ENCODE measurements at regions not wholly inside any gene's neighbourhood (a gene's known extent, or its start where the extent isn't known, plus 50 kb on each side); places are given as distances from the start of the nearest gene placed in this dataset.
"Not testable (repeated sequence)": the region's sequence is repeated elsewhere in the genome, so short reads cannot be mapped to it uniquely, and the experiment has no call there.

GRCh38 chr3:135604512-135604911, 361.0 kb upstream of the PPP2R3A start:
- TF ChIP-seq, protein P1, sequence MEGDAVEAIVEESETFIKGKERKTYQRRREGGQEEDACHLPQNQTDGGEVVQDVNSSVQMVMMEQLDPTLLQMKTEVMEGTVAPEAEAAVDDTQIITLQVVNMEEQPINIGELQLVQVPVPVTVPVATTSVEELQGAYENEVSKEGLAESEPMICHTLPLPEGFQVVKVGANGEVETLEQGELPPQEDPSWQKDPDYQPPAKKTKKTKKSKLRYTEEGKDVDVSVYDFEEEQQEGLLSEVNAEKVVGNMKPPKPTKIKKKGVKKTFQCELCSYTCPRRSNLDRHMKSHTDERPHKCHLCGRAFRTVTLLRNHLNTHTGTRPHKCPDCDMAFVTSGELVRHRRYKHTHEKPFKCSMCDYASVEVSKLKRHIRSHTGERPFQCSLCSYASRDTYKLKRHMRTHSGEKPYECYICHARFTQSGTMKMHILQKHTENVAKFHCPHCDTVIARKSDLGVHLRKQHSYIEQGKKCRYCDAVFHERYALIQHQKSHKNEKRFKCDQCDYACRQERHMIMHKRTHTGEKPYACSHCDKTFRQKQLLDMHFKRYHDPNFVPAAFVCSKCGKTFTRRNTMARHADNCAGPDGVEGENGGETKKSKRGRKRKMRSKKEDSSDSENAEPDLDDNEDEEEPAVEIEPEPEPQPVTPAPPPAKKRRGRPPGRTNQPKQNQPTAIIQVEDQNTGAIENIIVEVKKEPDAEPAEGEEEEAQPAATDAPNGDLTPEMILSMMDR (conservative IDR thresholded peaks at IDR 0.05 in 1 of 2, IDR thresholded peaks at IDR 0.05 in 1 of 2; ENCODE audit: low read depth in 1 of 2, low read length in 2 of 2) = not testable (repeated sequence)
- not testable (repeated sequence) for TF ChIP-seq EZH2 (IDR thresholded peaks at IDR 0.05; ENCODE audit: low read length, missing control alignments)
